HepG2 (cell line): ENCODE measurements at regions not wholly inside any gene's neighbourhood (a gene's known extent, or its start where the extent isn't known, plus 50 kb on each side); places are given as distances from the start of the nearest gene placed in this dataset.

Experiments used
- ATAC-seq: fragments of 200-7000 bp; cut with Tn5 transposase; 3 replicates; pipeline ENCODE4 v1.9.1; 2020; ENCODE audit warnings: mild to moderate bottlenecking, moderate library complexity
- BruUV-seq: library from RNA; stranded (reverse); fragments of 400-500 nt; replicated peaks from 2 replicates; lab custom pipeline; 2021; lab: Mats Ljungman, UMichigan
- CTCF ChIA-PET: fragments of 300-600 bp; formaldehyde crosslinking; extraction: SDS; loops from one replicate; lab custom pipeline; 2021; ENCODE audit warnings: low total read pairs, inconsistent platforms, low intra/inter-chr PET ratio; lab: Yijun Ruan, JAX
- POLR2A ChIA-PET: fragments of 350-600 bp; sonication (Branson Sonifier 250); formaldehyde crosslinking; loops from one replicate; lab custom pipeline; 2020; ENCODE audit warnings: antibody characterized with exemption, inconsistent platforms; lab: Yijun Ruan, JAX
- DNase-seq: peaks from one replicate; pipeline ENCODE4 v3.0.0-alpha.2; 2015; ENCODE audit warnings: low spot score
- FAIRE-seq: peaks from 3 replicates; lab custom pipeline; 2011; peaks lifted over from hg19 to GRCh38; lab: Jason Lieb, UNC
- H2AFZ ChIP-seq: one replicate; pipeline ENCODE4 v1.6.1; 2011; ENCODE audit warnings: low read length, inconsistent platforms
- H3K27ac ChIP-seq: fragments of 300-600 bp; 3 replicates; pipeline ENCODE4 v1.8.0; 2011; ENCODE audit warnings: mixed run types, mild to moderate bottlenecking, mixed read lengths, low read length, inconsistent platforms; ENCODE audit not compliant: insufficient read depth; ENCODE audit errors: extremely low read length
- H3K27me3 ChIP-seq, 2 experiments: fragments of 200-600 bp in 1 of 2; 2 replicates in 1 of 2; 3 replicates in 1 of 2; pipeline versions ENCODE4 v1.6.0 to v1.8.0; 2011; ENCODE audit warnings: low read length in 2 of 2, mild to moderate bottlenecking in 2 of 2, moderate library complexity in 2 of 2, inconsistent platforms in 1 of 2; ENCODE audit not compliant: insufficient read depth in 2 of 2, control insufficient read depth in 1 of 2
- H3K36me3 ChIP-seq, 2 experiments: fragments of 200-600 bp in 1 of 2; replicated peaks in 1 of 2; 2 replicates in 1 of 2; 3 replicates in 1 of 2; pipeline versions ENCODE4 v1.5.1 to v1.8.0; 2011; ENCODE audit warnings: low read length in 2 of 2, inconsistent platforms in 1 of 2; ENCODE audit not compliant: insufficient read depth in 2 of 2, control insufficient read depth in 1 of 2
- H3K4me1 ChIP-seq: 2 replicates; pipeline ENCODE4 v1.5.1; 2012; ENCODE audit warnings: low read length, inconsistent platforms; ENCODE audit not compliant: insufficient read depth
- H3K4me2 ChIP-seq: 2 replicates; pipeline ENCODE4 v1.6.0; 2011; ENCODE audit warnings: low read depth, low read length, inconsistent platforms
- H3K4me3 ChIP-seq, 3 experiments: fragments of 200-600 bp in 1 of 3; sonication (generic), shearing (Covaris generic) in 1 of 3; replicated peaks in 1 of 3; 2 replicates each; pipeline ENCODE4 v1.5.1; 2011 to 2016; ENCODE audit warnings: low read length in 3 of 3, inconsistent platforms in 2 of 3, low read depth in 2 of 3, mild to moderate bottlenecking in 2 of 3, control low read depth in 1 of 3, mixed read lengths in 1 of 3; ENCODE audit not compliant: insufficient read depth in 1 of 3
- H3K79me2 ChIP-seq: one replicate; pipeline ENCODE4 v1.6.1; 2011; ENCODE audit warnings: low read length, inconsistent platforms; ENCODE audit not compliant: insufficient read depth
- H3K9ac ChIP-seq: 2 replicates; pipeline ENCODE4 v1.6.0; 2011; ENCODE audit warnings: mild to moderate bottlenecking, low read depth, low read length, inconsistent platforms; ENCODE audit not compliant: insufficient read depth
- H3K9me3 ChIP-seq: 2 replicates; pipeline ENCODE4 v1.5.1; 2012; ENCODE audit warnings: mild to moderate bottlenecking, low read length
- H4K20me1 ChIP-seq: 2 replicates; pipeline ENCODE4 v1.6.0; 2011; ENCODE audit warnings: inconsistent platforms, mild to moderate bottlenecking, low read length, moderate library complexity; ENCODE audit not compliant: insufficient read depth
- HDAC1 ChIP-seq: sonication (generic); formaldehyde crosslinking; IDR thresholded peaks from 2 replicates; pipeline ENCODE4 v1.5.1; 2020; ENCODE audit warnings: mild to moderate bottlenecking, missing genetic modification reagents
- PPARG ChIP-seq: conservative IDR thresholded peaks from 2 replicates; pipeline ENCODE4 v1.6.1; 2016; ENCODE audit warnings: missing biosample characterization, missing genetic modification reagents
- WIZ ChIP-seq: sonication (generic); formaldehyde crosslinking; IDR thresholded peaks from 2 replicates; pipeline ENCODE4 v1.5.1; 2020; ENCODE audit warnings: mild to moderate bottlenecking, missing genetic modification reagents
- YY1 ChIP-seq: IDR thresholded peaks from 2 replicates; pipeline ENCODE4 v1.6.1; 2011; ENCODE audit warnings: low read length, low read depth, moderate library complexity, mild to moderate bottlenecking; ENCODE audit not compliant: insufficient read depth, insufficient replicate concordance
- ZFP41 ChIP-seq: sonication (generic); formaldehyde crosslinking; IDR thresholded peaks from 2 replicates; pipeline ENCODE4 v1.4.0; 2020; ENCODE audit warnings: mild to moderate bottlenecking, missing genetic modification reagents, borderline replicate concordance
- ZKSCAN8 ChIP-seq: IDR thresholded peaks from 2 replicates; pipeline ENCODE4 v1.6.1; 2016; ENCODE audit warnings: borderline replicate concordance, missing genetic modification reagents, missing compliant biosample characterization
- ZNF430 ChIP-seq: sonication (generic); formaldehyde crosslinking; IDR thresholded peaks from 2 replicates; pipeline ENCODE4 v1.9.0; 2021; ENCODE audit warnings: mild to moderate bottlenecking, missing genetic modification reagents
- ZNF451 ChIP-seq: sonication (generic); formaldehyde crosslinking; IDR thresholded peaks from 2 replicates; pipeline ENCODE4 v1.5.0; 2020; ENCODE audit warnings: mild to moderate bottlenecking, missing genetic modification reagents
- ZNF558 ChIP-seq: sonication (generic); formaldehyde crosslinking; IDR thresholded peaks from 2 replicates; pipeline ENCODE4 v1.9.0; 2022; ENCODE audit warnings: mild to moderate bottlenecking, missing genetic modification reagents, borderline replicate concordance
- ZNF788 ChIP-seq: sonication (generic); formaldehyde crosslinking; IDR thresholded peaks from 2 replicates; pipeline ENCODE4 v1.5.0; 2020; ENCODE audit warnings: mild to moderate bottlenecking, missing genetic modification reagents, borderline replicate concordance
- ZNF878 ChIP-seq: sonication (generic); formaldehyde crosslinking; IDR thresholded peaks from 2 replicates; pipeline ENCODE4 v1.8.1; 2023; ENCODE audit warnings: mild to moderate bottlenecking, missing genetic modification reagents, moderate library complexity
- WGBS: methylation state at CpG from one replicate; pipeline ENCODE4 v1.1.6; 2017; ENCODE audit warnings: low lambda C conversion rate; 5-methylcytosine and 5-hydroxymethylcytosine counted together
- in situ Hi-C: cut with HindIII; loops from 2 replicates; pipeline ENCODE4 v1.10.0; 2017; ENCODE audit warnings: low pct_unique_long_range_greater_than_20kb; ENCODE audit not compliant: extremely low pct_ligation_motif_present
- intact Hi-C: fragments of 100-400 bp; cut with micrococcal nuclease; formaldehyde crosslinking; loops from one replicate; pipeline ENCODE4 v1.10.0; 2022; ENCODE audit not compliant: unreplicated experiment
- TF ChIP-seq, protein P1 (sequence below): sonication (generic); formaldehyde crosslinking; IDR thresholded peaks from 2 replicates; pipeline ENCODE4 v1.4.0; 2020; ENCODE audit warnings: mild to moderate bottlenecking, missing genetic modification reagents
- TF ChIP-seq, protein P2 (sequence below): sonication (generic); formaldehyde crosslinking; IDR thresholded peaks from 2 replicates; pipeline ENCODE4 v1.8.1; 2023; ENCODE audit warnings: mild to moderate bottlenecking, missing genetic modification reagents
- TF ChIP-seq, protein P3 (sequence below): IDR thresholded peaks from 2 replicates; pipeline ENCODE4 v1.4.0; 2020; ENCODE audit warnings: mild to moderate bottlenecking, missing genetic modification reagents

DNA sequence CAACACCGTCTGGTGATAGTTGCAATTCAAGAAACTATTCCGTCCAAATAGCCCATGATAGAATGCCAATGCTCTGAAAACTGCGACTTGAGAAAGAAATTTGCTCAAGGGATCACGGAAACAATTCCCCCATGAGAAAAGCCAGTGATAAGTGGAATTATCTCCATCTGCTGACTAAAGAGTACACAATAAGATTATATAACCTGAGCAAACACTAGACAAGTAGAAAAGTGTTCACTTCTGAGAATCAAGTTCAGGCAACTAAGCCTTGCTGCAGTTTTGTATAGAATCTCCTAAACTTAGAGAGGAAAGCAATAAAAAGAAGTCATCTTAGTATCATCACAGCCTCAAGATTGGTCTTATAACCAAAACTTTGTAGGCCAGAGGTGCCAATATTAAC, 336.3 kb upstream of the NRXN1 start:
- TF ChIP-seq ZNF430 (no peak), ZFP41 (no peak), PPARG (CRISPR knock-in tag) (no peak), WIZ (CRISPR knock-in tag) (no peak), ZNF788 (CRISPR knock-in tag) (no peak), ZKSCAN8 (CRISPR knock-in tag) (no peak), ZNF878 (CRISPR knock-in tag) (no peak), HDAC1 (CRISPR knock-in tag) (no peak), YY1 (no peak), ZNF558 (CRISPR knock-in tag) (no peak), ZNF451 (CRISPR knock-in tag) (no peak)
- TF ChIP-seq, protein P1, sequence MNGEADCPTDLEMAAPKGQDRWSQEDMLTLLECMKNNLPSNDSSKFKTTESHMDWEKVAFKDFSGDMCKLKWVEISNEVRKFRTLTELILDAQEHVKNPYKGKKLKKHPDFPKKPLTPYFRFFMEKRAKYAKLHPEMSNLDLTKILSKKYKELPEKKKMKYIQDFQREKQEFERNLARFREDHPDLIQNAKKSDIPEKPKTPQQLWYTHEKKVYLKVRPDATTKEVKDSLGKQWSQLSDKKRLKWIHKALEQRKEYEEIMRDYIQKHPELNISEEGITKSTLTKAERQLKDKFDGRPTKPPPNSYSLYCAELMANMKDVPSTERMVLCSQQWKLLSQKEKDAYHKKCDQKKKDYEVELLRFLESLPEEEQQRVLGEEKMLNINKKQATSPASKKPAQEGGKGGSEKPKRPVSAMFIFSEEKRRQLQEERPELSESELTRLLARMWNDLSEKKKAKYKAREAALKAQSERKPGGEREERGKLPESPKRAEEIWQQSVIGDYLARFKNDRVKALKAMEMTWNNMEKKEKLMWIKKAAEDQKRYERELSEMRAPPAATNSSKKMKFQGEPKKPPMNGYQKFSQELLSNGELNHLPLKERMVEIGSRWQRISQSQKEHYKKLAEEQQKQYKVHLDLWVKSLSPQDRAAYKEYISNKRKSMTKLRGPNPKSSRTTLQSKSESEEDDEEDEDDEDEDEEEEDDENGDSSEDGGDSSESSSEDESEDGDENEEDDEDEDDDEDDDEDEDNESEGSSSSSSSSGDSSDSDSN (CRISPR knock-in tag), result no peak
- TF ChIP-seq, protein P2, sequence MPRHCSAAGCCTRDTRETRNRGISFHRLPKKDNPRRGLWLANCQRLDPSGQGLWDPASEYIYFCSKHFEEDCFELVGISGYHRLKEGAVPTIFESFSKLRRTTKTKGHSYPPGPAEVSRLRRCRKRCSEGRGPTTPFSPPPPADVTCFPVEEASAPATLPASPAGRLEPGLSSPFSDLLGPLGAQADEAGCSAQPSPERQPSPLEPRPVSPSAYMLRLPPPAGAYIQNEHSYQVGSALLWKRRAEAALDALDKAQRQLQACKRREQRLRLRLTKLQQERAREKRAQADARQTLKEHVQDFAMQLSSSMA (CRISPR knock-in tag), result no peak
- TF ChIP-seq, protein P3, sequence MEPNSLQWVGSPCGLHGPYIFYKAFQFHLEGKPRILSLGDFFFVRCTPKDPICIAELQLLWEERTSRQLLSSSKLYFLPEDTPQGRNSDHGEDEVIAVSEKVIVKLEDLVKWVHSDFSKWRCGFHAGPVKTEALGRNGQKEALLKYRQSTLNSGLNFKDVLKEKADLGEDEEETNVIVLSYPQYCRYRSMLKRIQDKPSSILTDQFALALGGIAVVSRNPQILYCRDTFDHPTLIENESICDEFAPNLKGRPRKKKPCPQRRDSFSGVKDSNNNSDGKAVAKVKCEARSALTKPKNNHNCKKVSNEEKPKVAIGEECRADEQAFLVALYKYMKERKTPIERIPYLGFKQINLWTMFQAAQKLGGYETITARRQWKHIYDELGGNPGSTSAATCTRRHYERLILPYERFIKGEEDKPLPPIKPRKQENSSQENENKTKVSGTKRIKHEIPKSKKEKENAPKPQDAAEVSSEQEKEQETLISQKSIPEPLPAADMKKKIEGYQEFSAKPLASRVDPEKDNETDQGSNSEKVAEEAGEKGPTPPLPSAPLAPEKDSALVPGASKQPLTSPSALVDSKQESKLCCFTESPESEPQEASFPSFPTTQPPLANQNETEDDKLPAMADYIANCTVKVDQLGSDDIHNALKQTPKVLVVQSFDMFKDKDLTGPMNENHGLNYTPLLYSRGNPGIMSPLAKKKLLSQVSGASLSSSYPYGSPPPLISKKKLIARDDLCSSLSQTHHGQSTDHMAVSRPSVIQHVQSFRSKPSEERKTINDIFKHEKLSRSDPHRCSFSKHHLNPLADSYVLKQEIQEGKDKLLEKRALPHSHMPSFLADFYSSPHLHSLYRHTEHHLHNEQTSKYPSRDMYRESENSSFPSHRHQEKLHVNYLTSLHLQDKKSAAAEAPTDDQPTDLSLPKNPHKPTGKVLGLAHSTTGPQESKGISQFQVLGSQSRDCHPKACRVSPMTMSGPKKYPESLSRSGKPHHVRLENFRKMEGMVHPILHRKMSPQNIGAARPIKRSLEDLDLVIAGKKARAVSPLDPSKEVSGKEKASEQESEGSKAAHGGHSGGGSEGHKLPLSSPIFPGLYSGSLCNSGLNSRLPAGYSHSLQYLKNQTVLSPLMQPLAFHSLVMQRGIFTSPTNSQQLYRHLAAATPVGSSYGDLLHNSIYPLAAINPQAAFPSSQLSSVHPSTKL (CRISPR knock-in tag), result no peak
- no peak for DNase-seq
- no peak overlapping the region for H2AFZ ChIP-seq
- H3K79me2 ChIP-seq, result no peaks in the 10 kb centered on the region
- H3K36me3 ChIP-seq, result no peaks in the 10 kb centered on the region
- ChIA-PET POLR2A (no interaction called here), CTCF (no interaction called here)
- H3K9ac ChIP-seq, result no peak overlapping the region
- no peak for FAIRE-seq
- no TSS peak for BruUV-seq
- peaks cover 70% of the 10 kb centered on the region for H3K9me3 ChIP-seq
- no peaks in the 10 kb centered on the region for H4K20me1 ChIP-seq
- H3K4me3 ChIP-seq, result no peak overlapping the region
- intact Hi-C loops, result no loop called here
- no peak overlapping the region for H3K4me2 ChIP-seq
- H3K27ac ChIP-seq, result no peak overlapping the region
- in situ Hi-C loops, result no loop called here
- no peaks in the 10 kb centered on the region for H3K27me3 ChIP-seq
- no peaks in the 10 kb centered on the region for H3K4me1 ChIP-seq
- 7% methylated on average over 4 of the region's 4 CpGs for WGBS
- ATAC-seq, result no peak
